ENCODE measurements at regions not wholly inside any gene's neighbourhood (a gene's known extent, or its start where the extent isn't known, plus 50 kb on each side); places are given as distances from the start of the nearest gene placed in this dataset.
"Not testable (repeated sequence)": the region's sequence is repeated elsewhere in the genome, so short reads cannot be mapped to it uniquely, and the experiment has no call there.

DNA sequence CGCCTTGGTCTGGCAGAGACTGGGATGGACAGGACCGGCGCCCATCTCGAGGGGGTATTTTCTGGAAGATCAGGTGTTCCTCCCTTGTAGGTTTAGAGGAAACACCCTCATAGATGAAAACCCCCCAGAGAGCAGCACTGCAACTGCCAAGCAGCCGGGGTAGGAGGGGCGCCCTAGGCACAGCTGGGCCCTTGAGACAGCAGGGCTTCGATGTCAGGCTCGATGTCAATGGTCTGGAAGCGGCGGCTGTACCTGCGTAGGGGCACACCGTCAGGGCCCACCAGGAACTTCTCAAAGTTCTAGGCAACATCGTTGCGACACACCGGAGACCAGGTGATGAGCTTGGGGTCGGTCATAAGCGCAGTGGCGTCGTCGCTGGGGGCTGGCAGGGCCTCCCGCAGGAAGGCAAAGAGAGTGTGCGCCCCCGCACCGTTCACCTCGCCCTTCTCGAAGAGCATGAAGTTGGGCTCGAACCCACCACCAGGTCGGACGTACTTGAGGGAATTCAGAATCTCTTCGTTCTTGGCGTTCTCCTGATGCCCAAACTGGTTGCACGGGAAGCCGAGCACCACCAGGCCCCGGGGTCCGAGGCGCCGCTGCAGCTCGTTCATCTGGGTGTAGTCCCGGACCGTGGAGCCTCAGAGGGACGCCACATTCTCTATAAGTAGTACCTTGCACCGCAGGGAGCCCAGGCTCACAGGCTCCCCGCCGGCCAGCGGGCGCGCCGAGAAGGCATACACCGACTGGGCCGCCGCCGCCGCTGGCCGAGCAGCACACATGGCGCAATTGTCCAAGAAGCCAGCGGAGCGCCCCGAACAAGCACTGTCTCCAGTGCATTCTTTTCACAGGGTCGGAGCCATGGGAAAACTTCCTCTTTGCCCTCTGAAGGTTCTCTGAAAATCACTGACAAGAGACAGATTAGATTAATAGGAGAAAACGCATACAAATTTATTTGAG lies 59.0 kb upstream of the ATXN3L start:
- DNase-seq: not testable (repeated sequence)

DNA sequence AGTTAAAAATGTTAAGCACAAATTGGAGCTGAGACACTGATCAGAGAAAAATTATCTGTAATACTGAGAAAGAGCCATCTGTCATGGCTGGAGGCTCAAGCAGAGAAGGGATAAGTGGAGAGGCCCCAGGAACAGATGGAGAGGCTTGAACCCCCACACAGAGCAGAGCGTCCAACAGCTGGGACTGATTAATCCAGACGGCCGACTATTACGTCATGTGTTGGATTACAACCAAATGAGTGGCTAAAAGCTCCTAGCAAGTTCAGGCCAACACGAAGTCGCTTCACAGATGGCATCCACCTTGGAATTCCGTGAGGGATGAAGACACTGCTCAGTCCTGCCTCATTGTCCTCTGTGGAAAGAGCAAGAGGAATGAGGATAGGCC lies 57.7 kb upstream of the ATXN3L start:
- peak; percentile 97 for DNase-seq

DNA sequence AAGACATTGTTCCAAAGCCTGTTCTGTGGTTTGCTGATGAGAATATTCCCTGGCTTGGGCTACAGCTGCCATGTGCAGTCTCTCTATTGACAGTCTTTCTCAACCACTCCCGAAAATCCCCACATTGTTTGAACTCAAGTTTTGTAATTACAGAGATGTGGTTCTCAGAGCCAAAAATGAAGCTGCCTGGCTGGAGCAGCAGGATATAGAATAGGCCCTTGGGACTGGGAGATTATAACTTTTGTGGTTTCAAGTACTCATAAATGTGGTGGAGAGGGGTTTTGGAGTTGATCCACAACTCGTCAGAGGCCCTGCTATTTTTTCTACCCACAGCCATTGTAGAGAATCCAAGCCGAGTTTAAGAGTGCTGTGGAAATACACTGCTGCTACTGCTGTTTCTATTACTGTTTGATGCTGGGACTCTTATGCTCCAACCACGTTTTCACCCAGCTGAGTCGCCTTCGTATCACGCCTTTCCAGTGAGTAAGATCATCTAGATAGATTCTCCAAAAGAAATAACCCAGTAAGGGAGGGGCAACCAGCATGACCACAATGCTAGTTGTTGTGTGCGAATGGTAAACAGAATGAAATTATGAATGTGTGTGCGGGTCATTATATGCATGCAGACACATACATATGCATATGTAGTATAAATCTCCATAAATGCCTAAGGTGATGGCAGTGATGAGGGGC lies 57.1 kb upstream of the ATXN3L start:
- DNase-seq: peak; percentile 98

DNA sequence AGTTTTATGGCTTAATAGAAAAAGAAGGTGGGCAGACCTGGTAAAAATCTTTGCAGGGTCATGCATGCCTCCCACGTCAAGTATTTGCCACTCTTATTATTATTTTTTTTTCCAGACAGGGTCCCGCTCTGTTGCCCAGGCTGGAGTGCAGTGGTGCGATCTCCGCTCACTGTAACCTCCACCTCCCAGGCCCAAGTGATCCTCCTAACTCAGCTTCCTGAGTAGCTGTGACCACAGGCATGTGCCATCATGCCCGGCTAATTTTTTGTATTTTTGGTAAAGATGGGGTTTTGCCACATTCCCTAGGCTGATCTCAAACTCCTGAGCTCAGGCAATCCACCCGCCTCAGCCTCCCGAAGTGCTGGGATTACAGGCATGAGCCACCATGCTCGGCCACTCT lies 55.7 kb upstream of the ATXN3L start:
- DNase-seq: not testable (repeated sequence)

DNA sequence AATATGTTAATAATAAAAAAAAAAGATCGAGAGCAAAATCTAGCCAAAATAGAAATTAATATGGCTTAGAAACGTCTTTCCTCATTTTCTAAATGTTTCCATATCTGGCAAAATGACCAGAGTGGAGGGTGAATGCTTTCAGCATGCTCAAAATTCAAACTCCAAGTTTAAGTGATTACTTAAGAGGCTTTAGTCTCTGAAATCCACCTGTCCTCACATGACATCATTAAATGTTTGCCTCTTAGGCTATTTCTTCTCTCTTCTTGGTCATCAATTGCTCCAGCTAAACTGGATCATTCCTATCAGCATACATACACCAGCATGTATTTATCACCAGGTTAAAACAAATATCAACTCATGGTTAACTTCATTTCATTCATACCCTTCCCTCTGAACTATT lies 54.5 kb upstream of the ATXN3L start:
- DNase-seq: no peak

DNA sequence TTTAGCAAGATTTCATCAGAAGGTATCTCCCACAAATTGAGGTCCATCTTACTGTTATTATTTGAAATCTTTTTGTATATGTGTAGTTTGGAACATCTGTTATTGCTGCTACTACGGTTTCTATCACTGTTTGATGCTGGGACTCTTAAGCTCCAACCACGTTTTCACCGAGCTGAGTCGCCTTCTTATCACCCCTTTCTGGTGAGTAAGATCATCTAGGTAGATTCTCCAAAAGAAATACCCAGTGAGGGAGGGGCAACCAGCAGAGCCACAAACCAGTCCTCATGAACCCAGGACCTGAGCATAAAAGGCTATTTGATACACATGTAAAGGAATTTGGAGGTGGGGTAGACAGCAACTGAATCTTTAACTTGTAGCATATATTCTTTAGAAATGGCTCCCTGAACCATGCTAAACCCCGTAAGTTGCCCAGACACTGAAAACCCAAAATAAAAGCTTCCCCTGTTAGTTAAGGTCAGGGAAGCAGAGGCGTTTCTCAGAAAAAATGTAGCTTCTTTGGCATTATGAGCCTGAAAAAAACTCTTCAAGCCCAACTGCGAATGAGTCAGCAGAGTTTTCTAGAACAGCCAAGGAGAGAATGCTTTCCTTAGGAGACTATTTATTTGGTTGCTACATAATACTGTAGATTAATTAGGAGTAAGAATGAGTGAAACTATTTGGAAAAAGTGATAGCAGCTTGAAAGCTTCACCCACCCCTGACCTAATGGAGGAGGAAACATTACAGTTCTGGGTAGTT lies 53.8 kb upstream of the ATXN3L start:
- DNase-seq: peak; percentile 79

DNA sequence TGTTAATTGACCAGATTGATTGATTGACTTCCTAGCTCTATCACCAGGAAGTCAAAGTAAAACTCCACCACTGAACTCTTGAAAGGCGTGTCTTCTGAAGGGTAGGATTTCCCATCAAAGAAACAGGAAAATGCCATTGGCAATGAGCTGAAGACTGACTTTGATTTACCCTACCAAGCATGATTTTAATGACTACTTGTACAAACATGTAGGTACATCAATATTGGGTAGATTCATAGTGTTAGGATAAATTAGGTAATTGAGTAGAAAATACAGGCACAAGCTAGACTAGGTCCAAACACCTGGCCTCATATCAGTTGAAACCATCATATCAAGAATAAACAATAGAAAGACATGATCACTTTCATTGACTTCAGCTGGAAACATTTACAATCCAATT lies 53.2 kb upstream of the ATXN3L start:
- no peak for DNase-seq

DNA sequence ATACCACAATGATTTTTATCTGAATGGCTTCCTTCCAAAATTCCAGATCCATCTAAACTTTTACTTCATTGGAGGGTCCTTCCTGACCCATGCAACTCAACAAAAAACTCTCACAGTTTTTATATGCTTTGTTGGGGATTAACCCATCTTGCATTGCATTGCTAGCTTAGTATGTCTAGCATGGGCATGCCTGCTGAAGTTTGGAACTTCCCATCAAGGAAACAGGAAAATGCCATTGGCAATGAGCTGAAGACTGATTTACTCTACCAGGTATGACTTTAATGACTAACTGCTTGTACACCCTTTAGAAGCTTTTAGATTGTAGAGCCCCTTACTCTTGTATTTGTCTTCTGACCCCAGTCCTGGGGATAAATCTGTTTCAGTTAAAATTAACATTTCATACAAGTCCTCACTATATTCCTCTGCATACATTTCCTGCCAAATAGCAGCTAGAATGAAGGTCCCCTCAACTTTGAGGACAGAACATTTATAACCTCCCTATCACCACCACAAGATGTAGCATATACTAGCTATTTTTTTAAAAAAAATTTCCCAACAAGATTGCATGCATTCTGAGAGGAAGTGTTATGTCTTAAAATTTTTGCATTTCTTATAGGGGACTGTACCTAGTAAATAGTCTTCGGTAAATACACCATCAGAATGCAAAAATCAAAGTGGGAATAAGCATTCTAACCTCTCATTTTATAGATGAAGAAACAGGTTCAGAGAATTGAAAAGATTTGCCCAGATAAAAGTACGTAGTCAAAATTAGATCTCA lies 52.5 kb upstream of the ATXN3L start:
- DNase-seq: no peak

DNA sequence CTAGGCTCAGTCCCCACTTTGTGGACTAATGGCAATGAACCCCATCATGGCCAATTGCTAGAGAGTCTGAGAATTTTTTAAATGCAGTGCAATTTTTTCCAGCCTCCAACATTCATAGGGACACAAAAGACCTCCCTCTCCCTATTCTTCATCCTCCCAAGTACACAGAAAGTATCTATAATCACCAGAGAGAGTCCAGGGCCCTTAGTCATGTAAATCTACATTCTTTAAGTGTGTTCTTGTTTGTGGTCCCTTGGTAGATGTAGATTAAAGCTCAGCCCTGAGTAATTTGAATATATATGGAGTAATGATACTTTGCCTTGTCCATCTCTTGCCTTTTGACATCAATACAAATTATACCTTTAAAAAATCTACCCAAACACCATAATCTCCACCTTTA lies 51.3 kb upstream of the ATXN3L start:
- peak; percentile 54 for DNase-seq

DNA sequence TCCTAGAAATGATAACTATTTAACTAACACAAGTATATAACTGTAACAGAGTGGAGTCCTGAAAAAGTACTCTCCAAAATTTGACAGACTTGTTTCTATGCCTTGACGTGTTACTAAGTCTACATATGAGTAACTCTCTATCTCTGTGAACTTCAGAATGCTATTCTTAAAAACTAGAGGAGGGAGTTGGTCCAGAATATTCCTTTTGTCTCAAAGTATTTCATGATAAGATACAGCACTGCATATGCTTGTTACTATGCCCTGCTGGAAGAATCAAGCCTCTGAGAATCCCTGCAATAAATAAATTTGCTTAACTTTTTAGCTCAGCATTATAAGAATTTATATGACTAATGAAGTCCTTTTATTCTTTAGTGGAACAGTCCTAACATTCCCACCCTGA lies 50.9 kb upstream of the ATXN3L start:
- DNase-seq: no peak

Measured in fibroblast of skin of right quadriceps (primary cell).